HEK293T (cell line): ENCODE measurements at regions not wholly inside any gene's neighbourhood (a gene's known extent, or its start where the extent isn't known, plus 50 kb on each side); places are given as distances from the start of the nearest gene placed in this dataset.

Experiments used
- BHLHE40 ChIP-seq: fragments of 450-650 bp; IDR thresholded peaks from 2 replicates; pipeline ENCODE4 v1.6.1; 2016; ENCODE audit warnings: mild to moderate bottlenecking, moderate library complexity, borderline replicate concordance
- ELF4 ChIP-seq: fragments of 450-650 bp; IDR thresholded peaks from 2 replicates; pipeline ENCODE4 v1.6.1; 2017; ENCODE audit warnings: antibody characterized with exemption
- FOXA1 ChIP-seq: fragments of 450-650 bp; IDR thresholded peaks from 2 replicates; pipeline ENCODE4 v1.6.1; 2016; ENCODE audit warnings: mild to moderate bottlenecking
- FOXK2 ChIP-seq: fragments of 450-650 bp; IDR thresholded peaks from 2 replicates; pipeline ENCODE4 v1.6.1; 2016; ENCODE audit warnings: mild to moderate bottlenecking
- FOXM1 ChIP-seq: fragments of 450-650 bp; IDR thresholded peaks from 2 replicates; pipeline ENCODE4 v1.6.1; 2017; ENCODE audit warnings: mild to moderate bottlenecking, borderline replicate concordance
- HDGF ChIP-seq: fragments of 450-650 bp; IDR thresholded peaks from 2 replicates; pipeline ENCODE4 v1.6.1; 2017; ENCODE audit warnings: antibody characterized with exemption, borderline replicate concordance
- L3MBTL2 ChIP-seq: fragments of 450-650 bp; conservative IDR thresholded peaks from 2 replicates; pipeline ENCODE4 v1.6.1; 2016; ENCODE audit warnings: mild to moderate bottlenecking
- LEF1 ChIP-seq: fragments of 450-650 bp; IDR thresholded peaks from 2 replicates; pipeline ENCODE4 v1.6.1; 2017; ENCODE audit warnings: mild to moderate bottlenecking, borderline replicate concordance
- NFRKB ChIP-seq: fragments of 450-650 bp; IDR thresholded peaks from 2 replicates; pipeline ENCODE4 v1.6.1; 2016; ENCODE audit warnings: mild to moderate bottlenecking, moderate library complexity
- PKNOX1 ChIP-seq: fragments of 450-650 bp; IDR thresholded peaks from 2 replicates; pipeline ENCODE4 v1.6.1; 2016
- SP1 ChIP-seq: fragments of 450-650 bp; IDR thresholded peaks from 2 replicates; pipeline ENCODE4 v1.6.1; 2017
- SUZ12 ChIP-seq: fragments of 450-650 bp; IDR thresholded peaks from 2 replicates; pipeline ENCODE4 v1.6.1; 2016; ENCODE audit warnings: mild to moderate bottlenecking
- TARDBP ChIP-seq: fragments of 450-650 bp; IDR thresholded peaks from 2 replicates; pipeline ENCODE4 v1.6.1; 2016

DNA sequence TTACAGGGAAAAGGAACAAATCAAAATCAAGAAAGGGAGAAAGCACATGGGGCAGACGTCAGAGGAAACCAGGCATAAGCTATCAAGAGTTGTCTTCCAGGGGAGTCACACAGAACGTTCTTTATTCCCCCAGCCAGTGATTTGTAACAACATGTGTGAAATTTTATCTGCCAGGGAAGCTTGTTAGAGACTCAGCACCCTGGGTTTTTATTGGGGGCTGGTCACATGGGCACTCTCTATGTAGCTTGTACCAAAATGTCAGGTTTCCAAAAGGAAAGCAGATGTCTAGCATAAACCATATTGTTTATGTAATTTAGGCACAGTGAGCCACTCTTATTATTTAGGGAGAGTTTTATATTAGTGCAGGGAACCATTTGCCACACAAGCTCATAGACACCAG is 440.4 kb upstream of the DCN start:
- TF ChIP-seq BHLHE40 (no peak), NFRKB (no peak), TARDBP (no peak), ELF4 (no peak), SP1 (no peak), FOXK2 (no peak), FOXA1 (no peak), SUZ12 (no peak), PKNOX1 (no peak), LEF1 (no peak), L3MBTL2 (no peak), HDGF (no peak), FOXM1 (no peak)
